ENCODE measurements at regions not wholly inside any gene's neighbourhood (a gene's known extent, or its start where the extent isn't known, plus 50 kb on each side); places are given as distances from the start of the nearest gene placed in this dataset.

GRCh38 chr2:33904801-33905200 lies 305.7 kb upstream of the FAM98A start:
- Histone ChIP-seq H3K4me1 (ENCODE audit: insufficient read depth, low read length, poor library complexity, severe bottlenecking) (peaks cover 7% of the 10 kb centered on the region), H3K4me3 (ENCODE audit: low read depth, low read length, poor library complexity, severe bottlenecking) (no peak overlapping the region), H3K27me3 (replicated peaks; ENCODE audit: insufficient read depth, low read depth, low read length, poor library complexity) (no peaks in the 10 kb centered on the region), H3K27ac (ENCODE audit: low read depth, low read length, poor library complexity, severe bottlenecking) (no peak overlapping the region), H3K36me3 (ENCODE audit: insufficient read depth, low read length, poor library complexity, severe bottlenecking) (no peaks in the 10 kb centered on the region), H3K9me3 (ENCODE audit: low read depth, low read length, poor library complexity, severe bottlenecking) (no peaks in the 10 kb centered on the region)
- TF ChIP-seq EZH2 (IDR thresholded peaks at IDR 0.05; ENCODE audit: borderline replicate concordance, low read depth, low read length, poor library complexity, severe bottlenecking) (no peak), CTCF (conservative IDR thresholded peaks at IDR 0.05; ENCODE audit: low read depth, low read length) (no peak)
- intact Hi-C loops (cut with micrococcal nuclease; ENCODE audit: unreplicated experiment): no loop called here
- BruUV-seq (replicated peaks): no TSS peak
- ChIA-PET CTCF (no interaction called here), POLR2A (ENCODE audit: low non-redundant PET) (no interaction called here)
- DNase-seq (ENCODE audit: low spot score): no peak

GRCh38 chr2:33903701-33904100 lies 304.6 kb upstream of the FAM98A start:
- Histone ChIP-seq H3K27me3 (replicated peaks; ENCODE audit: insufficient read depth, low read depth, low read length, poor library complexity) (no peaks in the 10 kb centered on the region), H3K36me3 (ENCODE audit: insufficient read depth, low read length, poor library complexity, severe bottlenecking) (no peaks in the 10 kb centered on the region), H3K9me3 (ENCODE audit: low read depth, low read length, poor library complexity, severe bottlenecking) (no peaks in the 10 kb centered on the region), H3K4me1 (ENCODE audit: insufficient read depth, low read length, poor library complexity, severe bottlenecking) (peaks cover 7% of the 10 kb centered on the region), H3K4me3 (ENCODE audit: low read depth, low read length, poor library complexity, severe bottlenecking) (no peak overlapping the region), H3K27ac (ENCODE audit: low read depth, low read length, poor library complexity, severe bottlenecking) (no peak overlapping the region)
- ChIA-PET CTCF (no interaction called here), POLR2A (ENCODE audit: low non-redundant PET) (no interaction called here)
- no peak for TF ChIP-seq EZH2 (IDR thresholded peaks at IDR 0.05; ENCODE audit: borderline replicate concordance, low read depth, low read length, poor library complexity, severe bottlenecking)
- TF ChIP-seq CTCF (conservative IDR thresholded peaks at IDR 0.05; ENCODE audit: low read depth, low read length): no peak
- no peak for DNase-seq (ENCODE audit: low spot score)
- no TSS peak for BruUV-seq (replicated peaks)
- intact Hi-C loops (cut with micrococcal nuclease; ENCODE audit: unreplicated experiment): no loop called here

- H3K27me3 ChIP-seq (replicated peaks; ENCODE audit: insufficient read depth, low read depth, low read length, poor library complexity): no peaks in the 10 kb centered on the region
- intact Hi-C loops (cut with micrococcal nuclease; ENCODE audit: unreplicated experiment): no loop called here
- peaks cover 6% of the 10 kb centered on the region for H3K4me1 ChIP-seq (ENCODE audit: insufficient read depth, low read length, poor library complexity, severe bottlenecking)
- BruUV-seq (replicated peaks): no TSS peak
- POLR2A ChIA-PET (ENCODE audit: low non-redundant PET): no interaction called here
- H3K36me3 ChIP-seq (ENCODE audit: insufficient read depth, low read length, poor library complexity, severe bottlenecking): no peaks in the 10 kb centered on the region
- TF ChIP-seq CTCF (conservative IDR thresholded peaks at IDR 0.05; ENCODE audit: low read depth, low read length) (no peak), EZH2 (IDR thresholded peaks at IDR 0.05; ENCODE audit: borderline replicate concordance, low read depth, low read length, poor library complexity, severe bottlenecking) (no peak)
- CTCF ChIA-PET: no interaction called here
- no peak for DNase-seq (ENCODE audit: low spot score)
- no peaks in the 10 kb centered on the region for H3K9me3 ChIP-seq (ENCODE audit: low read depth, low read length, poor library complexity, severe bottlenecking)
- no peak overlapping the region for H3K27ac ChIP-seq (ENCODE audit: low read depth, low read length, poor library complexity, severe bottlenecking)
- no peak overlapping the region for H3K4me3 ChIP-seq (ENCODE audit: low read depth, low read length, poor library complexity, severe bottlenecking)
Observed at GRCh38 chr2:33903215-33903614, 304.1 kb upstream of the FAM98A start.
